CD14-positive monocyte (primary cell): ENCODE measurements at regions not wholly inside any gene's neighbourhood (a gene's known extent, or its start where the extent isn't known, plus 50 kb on each side); places are given as distances from the start of the nearest gene placed in this dataset.

Source experiments
- DNase-seq, 3 donors: peaks; one replicate each; pipeline ENCODE4 v3.0.0-alpha.2; 2011 to 2022
- H2AFZ ChIP-seq: 2 replicates; pipeline ENCODE4 v1.6.0; 2012; ENCODE audit warnings: mild to moderate bottlenecking, low read depth, low read length, inconsistent platforms; ENCODE audit not compliant: insufficient read depth, poor library complexity, severe bottlenecking
- H3K27ac ChIP-seq, 2 donors: 1 replicate in 1 of 2; 2 replicates in 1 of 2; pipeline ENCODE4 v1.5.1; 2012 to 2013; ENCODE audit warnings: low read length in 2 of 2, control low read depth in 1 of 2, inconsistent platforms in 1 of 2, low read depth in 1 of 2, mild to moderate bottlenecking in 1 of 2
- H3K27me3 ChIP-seq, 2 donors: one replicate each; pipeline versions ENCODE4 v1.6.0 to v1.6.1; 2011 to 2013; ENCODE audit warnings: low read length in 2 of 2; ENCODE audit not compliant: control insufficient read depth in 2 of 2, insufficient read depth in 2 of 2
- H3K36me3 ChIP-seq, 2 donors: replicated peaks in 1 of 2; 1 replicate in 1 of 2; 2 replicates in 1 of 2; pipeline versions ENCODE4 v1.5.1 to v1.6.1; 2012 to 2013; ENCODE audit warnings: low read length in 2 of 2, control low read depth in 1 of 2, inconsistent platforms in 1 of 2, mild to moderate bottlenecking in 1 of 2; ENCODE audit not compliant: insufficient read depth in 2 of 2, control insufficient read depth in 1 of 2
- H3K4me1 ChIP-seq, 2 donors: 1 replicate in 1 of 2; 2 replicates in 1 of 2; pipeline versions ENCODE4 v1.5.1 to v1.6.1; 2012 to 2013; ENCODE audit warnings: low read length in 2 of 2, control low read depth in 1 of 2, inconsistent platforms in 1 of 2, mild to moderate bottlenecking in 1 of 2, moderate library complexity in 1 of 2; ENCODE audit not compliant: insufficient read depth in 2 of 2, control insufficient read depth in 1 of 2
- H3K4me2 ChIP-seq: replicated peaks from 2 replicates; pipeline ENCODE3; 2012; ENCODE audit warnings: low read length, moderate library complexity, mild to moderate bottlenecking; ENCODE audit not compliant: poor library complexity, severe bottlenecking; ENCODE audit errors: extremely low read depth
- H3K4me3 ChIP-seq, 3 experiments: fragments of 200-600 bp in 1 of 3; sonication (generic) in 1 of 3; replicated peaks in 1 of 3; 1 replicate in 2 of 3; 2 replicates in 1 of 3; pipeline ENCODE4 v1.5.1; 2011 to 2013; ENCODE audit warnings: low read length in 3 of 3, mild to moderate bottlenecking in 3 of 3, control low read depth in 2 of 3, low read depth in 2 of 3, inconsistent platforms in 1 of 3, moderate library complexity in 1 of 3
- H3K79me2 ChIP-seq: 2 replicates; pipeline ENCODE4 v1.6.0; 2012; ENCODE audit warnings: mild to moderate bottlenecking, control low read depth, inconsistent platforms, low read length, moderate library complexity; ENCODE audit not compliant: insufficient read depth
- H3K9ac ChIP-seq: 2 replicates; pipeline ENCODE4 v1.6.0; 2017; ENCODE audit warnings: low read length, mild to moderate bottlenecking; ENCODE audit not compliant: insufficient read depth, poor library complexity, severe bottlenecking
- H3K9me3 ChIP-seq, 2 donors: replicated peaks in 1 of 2; 1 replicate in 1 of 2; 2 replicates in 1 of 2; pipeline versions ENCODE4 v1.5.1 to v1.6.1; 2012 to 2013; ENCODE audit warnings: low read length in 2 of 2, control low read depth in 1 of 2; ENCODE audit not compliant: control insufficient read depth in 1 of 2, insufficient read depth in 1 of 2
- H4K20me1 ChIP-seq: 2 replicates; pipeline ENCODE4 v1.6.0; 2012; ENCODE audit warnings: mild to moderate bottlenecking, low read length, control low read depth, moderate library complexity; ENCODE audit not compliant: insufficient read depth
- H3K27ac Mint-ChIP-seq, 7 donors: one replicate each; pipeline ENCODE4 v1.8.0; 2020; ENCODE audit warnings: mild to moderate bottlenecking in 7 of 7, mixed read lengths in 7 of 7, moderate library complexity in 6 of 7, inconsistent platforms in 2 of 7
- H3K27me3 Mint-ChIP-seq, 3 donors: one replicate each; pipeline ENCODE4 v1.8.0; 2021 to 2022; ENCODE audit warnings: low read depth in 3 of 3, mild to moderate bottlenecking in 3 of 3, mixed read lengths in 3 of 3, moderate library complexity in 3 of 3, inconsistent platforms in 1 of 3
- H3K36me3 Mint-ChIP-seq, 2 donors: one replicate each; pipeline ENCODE4 v1.8.0; 2020; ENCODE audit warnings: mixed read lengths in 2 of 2, inconsistent platforms in 1 of 2, mild to moderate bottlenecking in 1 of 2
- H3K4me1 Mint-ChIP-seq: one replicate; pipeline ENCODE4 v1.8.0; 2020; ENCODE audit warnings: mild to moderate bottlenecking, mixed read lengths
- H3K4me3 Mint-ChIP-seq, 2 donors: one replicate each; pipeline ENCODE4 v1.8.0; 2020; ENCODE audit warnings: mild to moderate bottlenecking in 2 of 2, mixed read lengths in 2 of 2, moderate library complexity in 1 of 2
- H3K9me3 Mint-ChIP-seq, 7 donors: one replicate each; pipeline ENCODE4 v1.8.0; 2020 to 2022; ENCODE audit warnings: mixed read lengths in 7 of 7, mild to moderate bottlenecking in 6 of 7, moderate library complexity in 6 of 7, inconsistent platforms in 2 of 7
- CTCF ChIP-seq: fragments of 200-600 bp; IDR thresholded peaks from one replicate; pipeline ENCODE4 v1.8.0; 2022; ENCODE audit warnings: antibody characterized with exemption, mild to moderate bottlenecking
- WGBS: methylation state at CpG from one replicate; pipeline ENCODE4 v1.1.5; 2013; ENCODE audit warnings: missing lambda C conversion rate; ENCODE audit not compliant: insufficient coverage; 5-methylcytosine and 5-hydroxymethylcytosine counted together
- intact Hi-C, 2 donors: fragments of 100-400 bp; cut with micrococcal nuclease; formaldehyde crosslinking; loops; one replicate each; pipeline versions ENCODE4 v1.15.0 to v1.15.1; 2023

GRCh38 chr10:129074939-129075338 is 392.1 kb upstream of the MGMT start:
- Mint-ChIP-seq H3K4me1 (no peaks in the 10 kb centered on the region), H3K9me3 (peaks cover 0 to 6% (median 2%) of the 10 kb centered on the region in 7 donors), H3K27me3 (peaks cover 0 to 2% (median 0%) of the 10 kb centered on the region in 3 donors), H3K27ac (no peak overlapping the region), H3K4me3 (no peak overlapping the region), H3K36me3 (no peaks in the 10 kb centered on the region)
- TF ChIP-seq CTCF, result no peak
- Histone ChIP-seq H2AFZ (no peak overlapping the region), H3K4me2 (no peak overlapping the region), H3K36me3 (no peaks in the 10 kb centered on the region), H3K79me2 (no peaks in the 10 kb centered on the region), H3K4me1 (no peaks in the 10 kb centered on the region), H3K4me3 (no peak overlapping the region), H4K20me1 (no peaks in the 10 kb centered on the region), H3K27ac (no peak overlapping the region), H3K27me3 (no peaks in the 10 kb centered on the region), H3K9ac (no peak overlapping the region), H3K9me3 (peaks cover 0 to under 1% of the 10 kb centered on the region in 2 donors)
- DNase-seq, result no peak
- intact Hi-C loops, result no loop called here
- 75% methylated on average over 1 of the region's 3 CpGs for WGBS

- Histone ChIP-seq H3K4me2 (no peak overlapping the region), H3K27ac (no peak overlapping the region), H3K79me2 (no peaks in the 10 kb centered on the region), H3K4me3 (no peak overlapping the region), H3K36me3 (no peaks in the 10 kb centered on the region), H4K20me1 (no peaks in the 10 kb centered on the region), H3K9me3 (no peaks in the 10 kb centered on the region), H3K27me3 (no peaks in the 10 kb centered on the region), H2AFZ (no peak overlapping the region), H3K4me1 (no peaks in the 10 kb centered on the region), H3K9ac (no peak overlapping the region)
- H3K27me3 Mint-ChIP-seq, result peaks cover 0 to 2% (median 0%) of the 10 kb centered on the region in 3 donors
- H3K36me3 Mint-ChIP-seq, result no peaks in the 10 kb centered on the region
- H3K4me3 Mint-ChIP-seq, result no peak overlapping the region
- H3K9me3 Mint-ChIP-seq, result peaks cover 0 to 4% (median under 1%) of the 10 kb centered on the region in 7 donors
- intact Hi-C loops, result no loop called here
- no peaks in the 10 kb centered on the region for H3K4me1 Mint-ChIP-seq
- WGBS, result no CpG with 5 or more reads among the region's 6 CpGs
- no peak for TF ChIP-seq CTCF
- H3K27ac Mint-ChIP-seq, result no peak overlapping the region
- no peak for DNase-seq
These were observed 391.5 kb upstream of the MGMT start for GRCh38 chr10:129075508-129075907.
